GM13976 (cell line): ENCODE measurements at regions not wholly inside any gene's neighbourhood (a gene's known extent, or its start where the extent isn't known, plus 50 kb on each side); places are given as distances from the start of the nearest gene placed in this dataset.

Experiments
- DNase-seq: peaks from one replicate; pipeline ENCODE4 v3.0.0; 2012; ENCODE audit warnings: low spot score
- CTCF ChIP-seq: IDR thresholded peaks from 2 replicates; pipeline ENCODE4 v1.5.1; 2012; ENCODE audit warnings: borderline replicate concordance, mild to moderate bottlenecking; ENCODE audit not compliant: insufficient read depth; ENCODE audit errors: extremely low read depth, missing control alignments, control extremely low read depth
- in situ Hi-C: fragments of 300-500 bp; cut with MboI; formaldehyde crosslinking; loops from one replicate; pipeline ENCODE4 v1.12.0; 2022; ENCODE audit warnings: low sequenced_read_pairs, mixed read lengths, inconsistent platforms; ENCODE audit not compliant: unreplicated experiment

- TF ChIP-seq CTCF: no peak
- DNase-seq: no peak
- in situ Hi-C loops: no loop called here
Observed at GRCh38 chr6:149127212-149127611, 190.3 kb upstream of the TAB2 start.

- in situ Hi-C loops: no loop called here
- no peak for TF ChIP-seq CTCF
- DNase-seq: no peak
Observed at GRCh38 chr6:149128489-149129145, 188.9 kb upstream of the TAB2 start.

- no peak for DNase-seq
- in situ Hi-C loops: no loop called here
- no peak for TF ChIP-seq CTCF
Observed at GRCh38 chr6:149129371-149130077, 188.0 kb upstream of the TAB2 start.

- DNase-seq: no peak
- in situ Hi-C loops: no loop called here
- TF ChIP-seq CTCF: no peak
Observed at GRCh38 chr6:149130090-149130489, 187.4 kb upstream of the TAB2 start.

GRCh38 chr6:149130508-149130907 lies 187.0 kb upstream of the TAB2 start:
- TF ChIP-seq CTCF: no peak
- in situ Hi-C loops: no loop called here
- DNase-seq: no peak

GRCh38 chr6:149131891-149132290 lies 185.6 kb upstream of the TAB2 start:
- no peak for TF ChIP-seq CTCF
- in situ Hi-C loops: no loop called here

More at GRCh38 chr6:149131891-149132290, 185.6 kb upstream of the TAB2 start:
- no peak for DNase-seq
